HepG2 (cell line): ENCODE measurements at regions not wholly inside any gene's neighbourhood (a gene's known extent, or its start where the extent isn't known, plus 50 kb on each side); places are given as distances from the start of the nearest gene placed in this dataset.

ENCODE experiments used
- ATAC-seq: fragments of 200-7000 bp; cut with Tn5 transposase; 3 replicates; pipeline ENCODE4 v1.9.1; 2020; ENCODE audit warnings: mild to moderate bottlenecking, moderate library complexity
- BruUV-seq: library from RNA; stranded (reverse); fragments of 400-500 nt; replicated peaks from 2 replicates; lab custom pipeline; 2021; lab: Mats Ljungman, UMichigan
- CTCF ChIA-PET: fragments of 300-600 bp; formaldehyde crosslinking; extraction: SDS; loops from one replicate; lab custom pipeline; 2021; ENCODE audit warnings: low total read pairs, inconsistent platforms, low intra/inter-chr PET ratio; lab: Yijun Ruan, JAX
- POLR2A ChIA-PET: fragments of 350-600 bp; sonication (Branson Sonifier 250); formaldehyde crosslinking; loops from one replicate; lab custom pipeline; 2020; ENCODE audit warnings: antibody characterized with exemption, inconsistent platforms; lab: Yijun Ruan, JAX
- DNase-seq: peaks from one replicate; pipeline ENCODE4 v3.0.0-alpha.2; 2015; ENCODE audit warnings: low spot score
- FAIRE-seq: peaks from 3 replicates; lab custom pipeline; 2011; peaks lifted over from hg19 to GRCh38; lab: Jason Lieb, UNC
- H2AFZ ChIP-seq: one replicate; pipeline ENCODE4 v1.6.1; 2011; ENCODE audit warnings: low read length, inconsistent platforms
- H3K27ac ChIP-seq: fragments of 300-600 bp; 3 replicates; pipeline ENCODE4 v1.8.0; 2011; ENCODE audit warnings: mixed run types, mild to moderate bottlenecking, mixed read lengths, low read length, inconsistent platforms; ENCODE audit not compliant: insufficient read depth; ENCODE audit errors: extremely low read length
- H3K27me3 ChIP-seq, 2 experiments: fragments of 200-600 bp in 1 of 2; 2 replicates in 1 of 2; 3 replicates in 1 of 2; pipeline versions ENCODE4 v1.6.0 to v1.8.0; 2011; ENCODE audit warnings: low read length in 2 of 2, mild to moderate bottlenecking in 2 of 2, moderate library complexity in 2 of 2, inconsistent platforms in 1 of 2; ENCODE audit not compliant: insufficient read depth in 2 of 2, control insufficient read depth in 1 of 2
- H3K36me3 ChIP-seq, 2 experiments: fragments of 200-600 bp in 1 of 2; replicated peaks in 1 of 2; 2 replicates in 1 of 2; 3 replicates in 1 of 2; pipeline versions ENCODE4 v1.5.1 to v1.8.0; 2011; ENCODE audit warnings: low read length in 2 of 2, inconsistent platforms in 1 of 2; ENCODE audit not compliant: insufficient read depth in 2 of 2, control insufficient read depth in 1 of 2
- H3K4me1 ChIP-seq: 2 replicates; pipeline ENCODE4 v1.5.1; 2012; ENCODE audit warnings: low read length, inconsistent platforms; ENCODE audit not compliant: insufficient read depth
- H3K4me2 ChIP-seq: 2 replicates; pipeline ENCODE4 v1.6.0; 2011; ENCODE audit warnings: low read depth, low read length, inconsistent platforms
- H3K4me3 ChIP-seq, 3 experiments: fragments of 200-600 bp in 1 of 3; sonication (generic), shearing (Covaris generic) in 1 of 3; replicated peaks in 1 of 3; 2 replicates each; pipeline ENCODE4 v1.5.1; 2011 to 2016; ENCODE audit warnings: low read length in 3 of 3, inconsistent platforms in 2 of 3, low read depth in 2 of 3, mild to moderate bottlenecking in 2 of 3, control low read depth in 1 of 3, mixed read lengths in 1 of 3; ENCODE audit not compliant: insufficient read depth in 1 of 3
- H3K79me2 ChIP-seq: one replicate; pipeline ENCODE4 v1.6.1; 2011; ENCODE audit warnings: low read length, inconsistent platforms; ENCODE audit not compliant: insufficient read depth
- H3K9ac ChIP-seq: 2 replicates; pipeline ENCODE4 v1.6.0; 2011; ENCODE audit warnings: mild to moderate bottlenecking, low read depth, low read length, inconsistent platforms; ENCODE audit not compliant: insufficient read depth
- H3K9me3 ChIP-seq: 2 replicates; pipeline ENCODE4 v1.5.1; 2012; ENCODE audit warnings: mild to moderate bottlenecking, low read length
- H4K20me1 ChIP-seq: 2 replicates; pipeline ENCODE4 v1.6.0; 2011; ENCODE audit warnings: inconsistent platforms, mild to moderate bottlenecking, low read length, moderate library complexity; ENCODE audit not compliant: insufficient read depth
- ARID3A ChIP-seq: IDR thresholded peaks from 2 replicates; pipeline ENCODE4 v1.6.1; 2012; ENCODE audit warnings: low read depth, low read length, improper control_type of control experiment
- CCAR2 ChIP-seq: fragments of 200-400 bp; formaldehyde crosslinking; optimal IDR thresholded peaks from 2 replicates; pipeline ENCODE3; 2018; ENCODE audit warnings: low read depth, mild to moderate bottlenecking, low read length, moderate library complexity
- HOXA9 ChIP-seq: sonication (generic); formaldehyde crosslinking; IDR thresholded peaks from 2 replicates; pipeline ENCODE4 v1.8.1; 2022; ENCODE audit warnings: missing genetic modification reagents, mild to moderate bottlenecking, moderate library complexity, borderline replicate concordance
- MAFG ChIP-seq: sonication (generic); formaldehyde crosslinking; IDR thresholded peaks from 2 replicates; pipeline ENCODE4 v1.5.1; 2020; ENCODE audit warnings: mild to moderate bottlenecking, missing genetic modification reagents
- PLRG1 ChIP-seq: fragments of 450-650 bp; conservative IDR thresholded peaks from 2 replicates; pipeline ENCODE4 v1.6.1; 2016
- PPARG ChIP-seq: conservative IDR thresholded peaks from 2 replicates; pipeline ENCODE4 v1.6.1; 2016; ENCODE audit warnings: missing biosample characterization, missing genetic modification reagents
- SP2 ChIP-seq: sonication (generic); formaldehyde crosslinking; IDR thresholded peaks from 2 replicates; pipeline ENCODE4 v1.5.1; 2020; ENCODE audit warnings: mild to moderate bottlenecking, missing genetic modification reagents
- TFAP4 ChIP-seq: sonication (generic); IDR thresholded peaks from 2 replicates; pipeline ENCODE4 v1.6.1; 2016; ENCODE audit warnings: low read depth, borderline replicate concordance
- U2AF2 ChIP-seq: fragments of 200-400 bp; formaldehyde crosslinking; IDR thresholded peaks from 2 replicates; pipeline ENCODE4 v1.6.1; 2017; ENCODE audit warnings: low read depth, mild to moderate bottlenecking, low read length
- ZBTB4 ChIP-seq: sonication (generic); formaldehyde crosslinking; IDR thresholded peaks from 2 replicates; pipeline ENCODE4 v1.4.0; 2020; ENCODE audit warnings: missing genetic modification reagents, mild to moderate bottlenecking, borderline replicate concordance
- ZFAT ChIP-seq: sonication (generic); formaldehyde crosslinking; conservative IDR thresholded peaks from 2 replicates; pipeline ENCODE4 v1.8.1; 2023; ENCODE audit warnings: missing genetic modification reagents, inconsistent platforms
- ZNF10 ChIP-seq: sonication (generic); formaldehyde crosslinking; IDR thresholded peaks from 2 replicates; pipeline ENCODE4 v1.4.0; 2020; ENCODE audit warnings: mild to moderate bottlenecking, low read depth, missing genetic modification reagents, borderline replicate concordance
- ZNF644 ChIP-seq: IDR thresholded peaks from 2 replicates; pipeline ENCODE4 v1.6.1; 2016; ENCODE audit warnings: low read depth
- ZNF703 ChIP-seq: sonication (generic); formaldehyde crosslinking; IDR thresholded peaks from 2 replicates; pipeline ENCODE4 v1.5.1; 2020; ENCODE audit warnings: missing genetic modification reagents, mild to moderate bottlenecking, moderate library complexity, borderline replicate concordance
- ZNF792 ChIP-seq: IDR thresholded peaks from 2 replicates; pipeline ENCODE4 v1.6.1; 2016
- WGBS: methylation state at CpG from one replicate; pipeline ENCODE4 v1.1.6; 2017; ENCODE audit warnings: low lambda C conversion rate; 5-methylcytosine and 5-hydroxymethylcytosine counted together
- in situ Hi-C: cut with HindIII; loops from 2 replicates; pipeline ENCODE4 v1.10.0; 2017; ENCODE audit warnings: low pct_unique_long_range_greater_than_20kb; ENCODE audit not compliant: extremely low pct_ligation_motif_present
- intact Hi-C: fragments of 100-400 bp; cut with micrococcal nuclease; formaldehyde crosslinking; loops from one replicate; pipeline ENCODE4 v1.10.0; 2022; ENCODE audit not compliant: unreplicated experiment

- no peak overlapping the region for H3K4me2 ChIP-seq
- H3K36me3 ChIP-seq: no peaks in the 10 kb centered on the region
- H3K4me1 ChIP-seq: no peaks in the 10 kb centered on the region
- in situ Hi-C loops (no loop called here), intact Hi-C loops (no loop called here)
- peaks cover 59% of the 10 kb centered on the region for H3K9me3 ChIP-seq
- H3K4me3 ChIP-seq: no peak overlapping the region
- no peak overlapping the region for H3K9ac ChIP-seq
- no peak overlapping the region for H2AFZ ChIP-seq
- no peaks in the 10 kb centered on the region for H3K79me2 ChIP-seq
- no peak overlapping the region for H3K27ac ChIP-seq
- H4K20me1 ChIP-seq: no peaks in the 10 kb centered on the region
- WGBS: 19% methylated on average over 3 of the region's 3 CpGs
- no TSS peak for BruUV-seq
- no peak for DNase-seq
- no peak for TF ChIP-seq ZNF644 (CRISPR knock-in tag)
- TF ChIP-seq MAFG (CRISPR knock-in tag): no peak
- no peak for TF ChIP-seq ZNF10 (CRISPR knock-in tag)
- no peak for TF ChIP-seq PPARG
- TF ChIP-seq HOXA9 (CRISPR knock-in tag): no peak
- no peak for TF ChIP-seq ZNF703 (CRISPR knock-in tag)
- TF ChIP-seq PLRG1: no peak
- TF ChIP-seq, all 625 proteins: peak for 0
- CTCF ChIA-PET: no interaction called here
- FAIRE-seq (no peak), ATAC-seq (no peak)
- POLR2A ChIA-PET: no interaction called here
- H3K27me3 ChIP-seq: no peaks in the 10 kb centered on the region
These were observed 217.2 kb downstream of the CHRM3 start for GRCh38 chr1:239603530-239603929.

- no peak overlapping the region for H3K9ac ChIP-seq
- H3K27ac ChIP-seq: no peak overlapping the region
- intact Hi-C loops (no loop called here), in situ Hi-C loops (no loop called here)
- no peak overlapping the region for H3K4me3 ChIP-seq
- POLR2A ChIA-PET: no interaction called here
- no peak overlapping the region for H2AFZ ChIP-seq
- no peaks in the 10 kb centered on the region for H4K20me1 ChIP-seq
- no peaks in the 10 kb centered on the region for H3K36me3 ChIP-seq
- no peaks in the 10 kb centered on the region for H3K4me1 ChIP-seq
- peaks cover 39% of the 10 kb centered on the region for H3K9me3 ChIP-seq
- no peak overlapping the region for H3K4me2 ChIP-seq
- FAIRE-seq (no peak), DNase-seq (no peak), ATAC-seq (no peak)
- BruUV-seq: no TSS peak
- H3K79me2 ChIP-seq: no peaks in the 10 kb centered on the region
- CTCF ChIA-PET: no interaction called here
- 0% methylated on average over 2 of the region's 2 CpGs for WGBS
- no peaks in the 10 kb centered on the region for H3K27me3 ChIP-seq
- TF ChIP-seq ZBTB4 (no peak), ZFAT (no peak), SP2 (CRISPR knock-in tag) (no peak), CCAR2 (no peak), U2AF2 (no peak), ZNF792 (no peak), ARID3A (no peak), TFAP4 (no peak)
These were observed 220.6 kb downstream of the CHRM3 start for GRCh38 chr1:239606850-239607400.
